ENCODE measurements at regions not wholly inside any gene's neighbourhood (a gene's known extent, or its start where the extent isn't known, plus 50 kb on each side); places are given as distances from the start of the nearest gene placed in this dataset.
"Not testable (repeated sequence)": the region's sequence is repeated elsewhere in the genome, so short reads cannot be mapped to it uniquely, and the experiment has no call there.

GRCh38 chr18:60060026-60060425, 160.2 kb downstream of the PMAIP1 start:
- DNase-seq = no peak

GRCh38 chr18:60059216-60059615, 159.4 kb downstream of the PMAIP1 start:
- DNase-seq = no peak

- DNase-seq = no peak
These were observed 154.0 kb downstream of the PMAIP1 start for GRCh38 chr18:60053747-60054304.

GRCh38 chr18:60050821-60051220, 151.0 kb downstream of the PMAIP1 start:
- DNase-seq = no peak

- no peak for DNase-seq
These were observed 149.4 kb downstream of the PMAIP1 start for GRCh38 chr18:60049172-60049571.

GRCh38 chr18:60047556-60047955, 147.8 kb downstream of the PMAIP1 start:
- no peak for DNase-seq

GRCh38 chr18:60044290-60045006, 144.7 kb downstream of the PMAIP1 start:
- no peak for DNase-seq

- no peak for DNase-seq
These were observed 141.2 kb downstream of the PMAIP1 start for GRCh38 chr18:60040971-60041370.

- DNase-seq = no peak
These were observed 138.9 kb downstream of the PMAIP1 start for GRCh38 chr18:60038731-60039130.

- DNase-seq = no peak
These were observed 127.6 kb downstream of the PMAIP1 start for GRCh38 chr18:60027397-60027796.

- no peak for DNase-seq
These were observed 125.1 kb downstream of the PMAIP1 start for GRCh38 chr18:60024857-60025256.

- DNase-seq = no peak
These were observed 124.5 kb downstream of the PMAIP1 start for GRCh38 chr18:60024345-60024744.

GRCh38 chr18:60022671-60023276, 123.0 kb downstream of the PMAIP1 start:
- DNase-seq = no peak

- DNase-seq = no peak
These were observed 121.8 kb downstream of the PMAIP1 start for GRCh38 chr18:60021556-60021955.

- no peak for DNase-seq
These were observed 120.5 kb downstream of the PMAIP1 start for GRCh38 chr18:60020107-60020925.

GRCh38 chr18:60019463-60019840, 119.7 kb downstream of the PMAIP1 start:
- no peak for DNase-seq

- no peak for DNase-seq
These were observed 119.0 kb downstream of the PMAIP1 start for GRCh38 chr18:60018618-60019462.

GRCh38 chr18:60018134-60018533, 118.3 kb downstream of the PMAIP1 start:
- not testable (repeated sequence) for DNase-seq

- no peak for DNase-seq
These were observed 117.6 kb downstream of the PMAIP1 start for GRCh38 chr18:60017371-60017770.

- DNase-seq = not testable (repeated sequence)
These were observed 116.0 kb downstream of the PMAIP1 start for GRCh38 chr18:60015826-60016225.

GRCh38 chr18:60013148-60013547, 113.4 kb downstream of the PMAIP1 start:
- not testable (repeated sequence) for DNase-seq

GRCh38 chr18:60010984-60011383, 111.2 kb downstream of the PMAIP1 start:
- no peak for DNase-seq

GRCh38 chr18:60010513-60010912, 110.7 kb downstream of the PMAIP1 start:
- no peak for DNase-seq

Measured in stimulated activated CD4-positive, alpha-beta T cell treated with anti-CD3 and anti-CD28 coated beads, Interleukin-2, amount 100 ng/mL, for 48 hours (primary cell).